NCI-H345 (cell line): ENCODE measurements at regions not wholly inside any gene's neighbourhood (a gene's known extent, or its start where the extent isn't known, plus 50 kb on each side); places are given as distances from the start of the nearest gene placed in this dataset.
"Not testable (repeated sequence)": the region's sequence is repeated elsewhere in the genome, so short reads cannot be mapped to it uniquely, and the experiment has no call there.

Experiments
- DNase-seq: peaks from one replicate; lab custom pipeline; 2025; lab: John Stamatoyannopoulos, UW

DNA sequence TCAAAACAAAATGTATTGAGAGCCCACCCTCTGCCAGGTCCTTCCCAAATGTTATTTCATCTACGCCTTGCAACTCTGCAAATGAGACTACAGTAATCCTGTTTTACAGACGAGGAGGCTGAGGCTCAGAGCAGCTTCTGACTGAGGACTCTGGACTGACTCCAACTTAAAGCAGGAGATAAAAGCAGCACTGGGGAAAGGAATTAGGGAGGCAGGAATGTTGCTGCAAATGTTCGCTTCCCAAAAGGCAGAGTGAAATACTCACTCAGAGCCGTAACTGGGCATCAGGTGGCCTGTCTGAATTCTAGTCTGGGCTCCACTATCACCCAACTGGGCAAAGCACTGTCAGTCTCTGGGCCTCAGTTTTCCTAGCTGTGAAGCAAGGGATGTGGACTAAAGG lies 94.7 kb upstream of the SRD5A3 start:
- DNase-seq, result no peak

- no peak for DNase-seq
Observed at GRCh38 chr4:55251896-55252295, 94.1 kb upstream of the SRD5A3 start.

DNA sequence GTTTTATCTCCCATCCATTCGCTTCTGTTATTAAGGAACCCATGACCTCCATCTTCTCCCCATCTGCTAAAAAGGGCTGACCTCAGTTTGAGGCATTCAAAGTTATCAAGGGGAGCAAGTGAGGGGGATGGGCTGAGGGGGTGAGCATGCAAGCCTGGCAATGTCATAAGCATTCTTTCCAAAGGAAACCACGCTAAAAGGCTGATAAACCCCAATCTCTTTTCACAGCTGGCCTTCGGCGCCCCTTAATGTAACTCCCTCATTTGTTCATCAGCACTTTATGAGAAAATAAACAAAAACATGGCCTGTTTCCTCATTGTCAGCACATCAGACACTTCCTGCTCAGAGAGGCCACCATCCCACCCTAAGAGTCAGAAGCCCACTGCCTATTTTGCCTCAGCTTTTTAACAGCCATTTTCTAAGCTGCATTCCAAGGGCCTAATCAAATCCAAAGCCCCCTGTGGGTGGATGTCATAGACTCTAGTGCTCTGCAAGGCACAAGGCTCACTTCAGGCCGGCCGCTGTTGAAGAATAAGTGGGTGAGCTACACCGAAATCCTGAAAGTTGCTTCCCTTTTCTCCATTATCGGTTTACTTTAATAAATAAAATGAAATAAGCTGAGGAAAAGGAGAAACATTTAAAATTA lies 92.0 kb upstream of the SRD5A3 start:
- no peak for DNase-seq

DNA sequence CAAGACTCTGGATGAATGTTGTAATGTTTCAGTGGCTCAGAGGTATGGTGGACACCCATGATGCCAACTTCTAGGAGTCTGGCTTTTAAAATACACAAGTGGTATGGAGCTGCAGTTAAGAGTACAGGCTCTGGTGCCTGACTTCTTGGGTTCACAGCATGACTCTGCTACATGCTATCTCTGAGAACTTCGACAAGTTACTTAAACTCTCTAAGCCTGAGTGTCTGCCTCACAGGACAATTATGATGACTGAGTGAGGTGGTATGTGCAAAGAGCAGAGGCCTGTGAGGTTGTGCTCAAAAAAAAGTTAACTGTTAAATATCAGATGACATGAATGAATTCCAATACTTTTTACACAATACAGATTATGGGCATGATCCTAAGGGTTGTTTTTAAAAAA lies 90.9 kb upstream of the SRD5A3 start:
- DNase-seq, result no peak

DNA sequence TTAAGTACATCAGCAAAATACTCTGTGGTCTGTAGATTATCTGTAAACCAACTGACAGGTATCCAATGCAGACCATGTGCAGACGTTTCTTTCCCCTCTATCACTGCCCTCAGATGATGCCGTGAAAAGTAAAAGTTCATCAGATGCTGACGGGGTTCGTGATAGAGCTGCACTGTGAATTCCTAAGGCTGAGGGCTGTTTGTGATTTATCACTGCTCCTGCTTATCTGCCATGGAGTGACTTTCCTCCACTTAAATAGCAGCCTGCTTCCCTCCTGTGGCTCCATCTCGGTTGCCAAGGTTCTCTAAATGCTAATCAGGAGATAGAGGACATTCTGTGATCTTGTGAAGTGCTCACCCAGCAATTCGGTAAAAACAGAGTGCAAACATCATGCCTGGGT lies 89.3 kb upstream of the SRD5A3 start:
- no peak for DNase-seq

GRCh38 chr4:55258152-55258865 lies 87.7 kb upstream of the SRD5A3 start:
- no peak for DNase-seq

GRCh38 chr4:55259294-55259693 lies 86.7 kb upstream of the SRD5A3 start:
- DNase-seq, result no peak

DNA sequence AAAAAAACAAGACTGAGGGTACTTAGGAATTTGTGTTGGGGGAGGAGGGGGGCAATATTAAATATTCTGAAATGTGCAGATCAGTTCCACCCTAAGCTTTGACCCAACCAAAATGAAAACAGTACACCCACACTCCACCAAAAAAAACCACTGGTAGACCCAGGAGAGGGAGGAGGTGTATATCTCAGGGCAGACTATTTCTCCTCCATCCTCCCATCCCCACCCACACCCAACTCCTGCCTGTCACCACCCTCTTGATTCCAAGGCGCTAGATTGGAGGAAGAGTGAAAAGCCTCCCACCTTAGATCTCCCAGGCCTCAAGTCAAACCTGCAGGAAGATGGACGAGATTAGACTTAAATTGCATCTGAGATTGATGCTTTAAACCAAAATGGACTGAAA lies 76.6 kb upstream of the SRD5A3 start:
- DNase-seq, result no peak

DNA sequence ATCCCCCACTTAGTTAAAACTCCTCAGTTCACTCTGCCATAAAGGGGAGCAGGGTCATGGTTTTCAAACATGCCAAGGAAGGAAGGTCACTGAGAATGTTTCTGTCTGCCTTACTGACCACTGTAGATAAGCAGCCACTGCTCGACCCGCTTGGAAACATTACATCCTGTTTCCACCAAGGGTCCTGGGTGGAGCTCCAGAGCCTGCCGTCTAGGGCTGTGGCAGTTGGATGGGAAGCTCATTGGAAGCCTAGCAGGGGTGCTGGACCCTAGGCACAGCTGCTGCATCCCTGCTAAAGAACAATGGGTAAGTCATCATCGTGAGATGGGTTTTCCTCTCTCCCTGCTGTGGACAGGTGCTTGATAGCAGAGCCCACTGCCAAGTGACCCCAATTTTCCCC lies 76.0 kb upstream of the SRD5A3 start:
- peak; percentile 0 for DNase-seq

DNA sequence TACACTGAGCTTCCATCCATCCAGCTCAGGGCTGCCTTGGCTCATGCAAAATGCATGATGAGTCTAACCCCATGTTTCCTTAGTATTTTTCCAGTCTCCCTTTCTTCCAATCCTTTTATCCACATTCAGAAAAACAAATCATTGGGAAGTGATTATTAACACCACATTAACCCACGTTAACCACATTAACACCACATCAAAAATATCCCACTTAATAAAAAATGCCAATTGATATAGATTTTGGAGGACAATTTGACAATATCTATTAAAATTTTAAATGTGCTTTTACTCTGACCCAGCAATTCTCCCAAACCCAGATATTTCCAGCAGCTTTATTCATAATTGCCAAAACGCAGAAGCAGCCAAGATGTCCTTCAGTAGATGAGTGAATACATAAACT lies 75.6 kb upstream of the SRD5A3 start:
- no peak for DNase-seq

DNA sequence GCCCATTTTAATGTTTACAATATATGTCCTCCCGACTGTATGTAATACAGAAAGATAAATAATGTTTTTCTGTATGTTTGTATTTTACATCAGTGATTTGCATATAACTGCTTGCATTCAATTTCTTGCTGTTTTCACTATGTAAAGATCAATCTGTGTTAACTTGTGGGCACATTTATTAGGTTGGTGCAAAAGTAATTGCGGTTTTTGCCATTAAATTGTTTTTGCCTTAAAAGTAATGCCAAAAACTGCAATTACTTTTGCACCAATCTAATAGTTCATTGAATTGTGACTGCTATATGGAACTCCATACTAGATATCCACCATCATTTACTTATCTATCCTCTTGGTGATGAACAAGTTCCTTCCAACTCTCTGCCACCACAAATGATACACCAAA lies 73.9 kb upstream of the SRD5A3 start:
- no peak for DNase-seq

DNA sequence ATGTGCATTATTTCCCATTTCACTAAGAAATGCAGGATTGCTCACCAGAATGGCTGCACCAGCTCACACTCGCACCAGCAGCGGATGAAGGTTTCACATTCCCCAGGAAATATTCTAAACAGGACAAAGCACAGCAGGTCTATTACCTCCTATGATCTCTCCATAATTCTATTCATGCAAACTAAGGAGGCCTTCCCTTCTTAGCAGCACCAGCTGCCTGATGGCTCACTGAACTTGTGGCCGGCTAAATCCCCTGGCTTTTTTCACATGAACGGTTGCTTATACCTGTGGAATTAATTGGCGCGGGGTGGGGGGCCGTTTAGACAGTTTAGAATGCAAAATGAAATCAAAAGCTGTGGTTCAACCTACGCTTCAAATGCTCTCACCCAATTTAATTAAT lies 73.5 kb upstream of the SRD5A3 start:
- no peak for DNase-seq

DNA sequence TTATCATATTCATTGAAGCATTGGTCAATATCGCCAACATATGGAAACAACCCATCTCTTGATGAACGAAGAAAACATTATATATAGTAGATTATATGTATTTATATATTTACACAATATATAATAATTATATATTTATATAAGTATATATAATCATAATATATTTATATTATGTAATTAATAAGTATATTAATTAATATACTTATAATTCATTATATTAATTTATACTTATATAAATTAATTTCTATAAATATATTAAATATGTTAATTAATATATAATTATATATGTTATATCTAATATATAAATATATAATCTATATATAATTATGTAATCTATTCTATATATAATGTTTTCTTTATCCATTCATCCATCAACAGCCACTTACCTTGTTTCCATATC lies 69.0 kb upstream of the SRD5A3 start:
- no peak for DNase-seq

DNA sequence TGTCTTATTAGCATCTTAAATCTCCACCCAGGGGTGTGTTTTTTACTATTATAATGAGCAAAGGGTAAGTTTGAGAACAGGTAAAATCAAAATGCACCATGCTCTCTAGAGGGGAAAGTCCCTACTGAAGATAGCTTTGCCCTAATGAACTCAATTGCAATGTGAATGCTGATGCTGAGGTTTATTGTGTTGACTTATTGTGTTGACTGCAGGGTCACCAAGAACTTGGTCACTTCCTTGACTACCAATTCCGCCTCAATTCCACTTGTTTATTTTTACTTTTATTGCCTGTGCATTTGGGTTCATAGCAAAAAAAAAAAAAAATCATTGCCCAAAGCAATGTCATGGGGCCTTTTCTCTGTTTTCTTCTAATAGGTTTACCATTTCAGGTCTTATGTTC lies 67.7 kb upstream of the SRD5A3 start:
- DNase-seq, result no peak

DNA sequence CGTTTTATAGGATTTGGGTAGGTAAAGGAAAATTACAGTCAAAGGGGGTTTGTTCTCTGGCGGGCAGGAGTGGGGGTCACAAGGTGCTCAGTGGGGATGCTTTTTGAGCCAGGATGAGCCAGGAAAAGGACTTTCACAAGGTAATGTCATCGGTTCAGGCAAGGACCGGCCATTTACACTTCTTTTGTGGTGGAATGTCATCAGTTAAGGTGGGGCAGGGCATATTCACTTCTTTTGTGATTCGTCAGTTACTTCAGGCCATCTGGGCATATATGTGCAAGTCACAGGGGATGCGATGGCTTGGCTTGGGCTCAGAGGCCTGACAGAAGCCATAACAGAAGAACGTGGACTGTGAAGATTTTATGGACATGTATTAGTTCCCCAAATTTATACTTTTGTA lies 65.6 kb upstream of the SRD5A3 start:
- not testable (repeated sequence) for DNase-seq

DNA sequence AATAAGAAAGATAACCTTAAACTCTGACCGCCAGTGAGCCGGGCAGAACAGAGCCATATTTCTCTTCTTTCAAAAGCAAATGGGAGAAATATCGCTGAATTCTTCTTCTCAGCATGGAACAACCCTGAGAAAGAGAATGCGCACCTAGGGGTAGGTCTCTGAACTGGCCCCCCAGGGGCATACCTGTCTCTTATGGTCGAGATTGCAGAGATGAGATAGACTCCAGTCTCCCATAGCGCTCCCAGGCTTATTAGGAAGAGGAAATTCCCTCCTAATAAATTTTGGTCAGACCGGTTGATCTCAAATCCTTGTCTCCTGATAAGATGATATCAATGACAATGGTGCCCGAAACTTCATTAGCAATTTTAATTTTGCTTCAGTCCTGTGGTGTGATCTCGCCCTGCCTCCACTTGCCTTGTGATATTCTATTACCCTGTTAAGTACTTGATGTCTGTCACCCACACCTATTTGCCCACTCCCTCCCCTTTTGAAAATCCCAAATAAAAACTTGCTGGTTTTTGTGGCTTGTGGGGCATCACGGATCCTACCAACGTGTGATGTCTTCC lies 64.8 kb upstream of the SRD5A3 start:
- DNase-seq, result not testable (repeated sequence)

- no peak for DNase-seq
Observed at GRCh38 chr4:55284331-55284730, 61.7 kb upstream of the SRD5A3 start.

- DNase-seq, result no peak
Observed at GRCh38 chr4:55291227-55291640, 54.8 kb upstream of the SRD5A3 start.

DNA sequence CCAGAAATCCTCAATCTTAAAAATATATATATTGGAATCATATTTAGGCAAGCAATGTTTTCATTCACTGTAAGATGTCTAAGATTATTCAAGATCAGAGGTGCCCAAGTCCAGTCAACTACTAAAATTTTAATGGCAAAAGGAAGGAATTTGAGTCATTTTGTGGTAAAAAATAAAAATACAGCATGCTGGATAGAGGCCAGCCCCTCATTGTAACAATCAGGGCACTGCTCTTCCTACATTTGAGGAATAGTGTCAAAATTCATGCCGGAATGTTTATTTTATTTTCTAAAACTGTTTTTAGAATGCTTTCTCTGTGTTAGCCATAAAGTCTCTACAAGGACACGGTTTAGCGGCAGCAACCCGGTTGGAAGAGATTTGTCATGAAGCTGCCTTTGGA lies 49.9 kb upstream of the SRD5A3 start:
- no peak for DNase-seq
